SK-N-SH (cell line): ENCODE measurements at regions not wholly inside any gene's neighbourhood (a gene's known extent, or its start where the extent isn't known, plus 50 kb on each side); places are given as distances from the start of the nearest gene placed in this dataset.

Source experiments
- CTCF ChIA-PET: fragments of 300-600, 350-600 bp; formaldehyde crosslinking; extraction: SDS; loops from one replicate; lab custom pipeline; 2021; lab: Yijun Ruan, JAX
- POLR2A ChIA-PET: fragments of 350-600 bp; sonication (Branson Sonifier 250); formaldehyde crosslinking; extraction: SDS; loops from one replicate; lab custom pipeline; 2020; ENCODE audit warnings: antibody characterized with exemption, inconsistent platforms; lab: Yijun Ruan, JAX
- DNase-seq: peaks from one replicate; pipeline ENCODE4 v3.0.0; 2012
- H2AFZ ChIP-seq: fragments of 200-600 bp; sonication (generic); 2 replicates; pipeline ENCODE4 v1.8.1; 2016; ENCODE audit warnings: antibody characterized with exemption, mild to moderate bottlenecking, low read depth
- H3F3A ChIP-seq: fragments of 200-600 bp; sonication (generic); replicated peaks from 2 replicates; pipeline ENCODE3; 2016; ENCODE audit warnings: antibody characterized with exemption, mild to moderate bottlenecking; ENCODE audit not compliant: insufficient read depth
- H3K27ac ChIP-seq, 2 experiments: fragments of 200-500 bp in 1 of 2; fragments of 200-600 bp in 1 of 2; sonication (Bioruptor generic) in 1 of 2; sonication (generic), shearing (Covaris generic) in 1 of 2; 2 replicates each; pipeline versions ENCODE4 v1.5.1 to v1.6.1; 2014 to 2016; ENCODE audit warnings: low read depth in 2 of 2, inconsistent platforms in 1 of 2, low read length in 1 of 2, mild to moderate bottlenecking in 1 of 2, mixed read lengths in 1 of 2
- H3K27me3 ChIP-seq: fragments of 200-600 bp; sonication (generic), shearing (Covaris generic); 2 replicates; pipeline ENCODE4 v1.6.1; 2016; ENCODE audit warnings: mixed run types; ENCODE audit not compliant: insufficient read depth
- H3K36me3 ChIP-seq, 2 experiments: fragments of 200-500 bp in 1 of 2; fragments of 200-600 bp in 1 of 2; sonication (Bioruptor generic) in 1 of 2; sonication (generic) in 1 of 2; replicated peaks in 1 of 2; 2 replicates each; pipeline versions ENCODE3 to v1.5.1; 2014 to 2016; ENCODE audit warnings: low read length in 1 of 2, mild to moderate bottlenecking in 1 of 2; ENCODE audit not compliant: insufficient read depth in 2 of 2, control insufficient read depth in 1 of 2
- H3K4me1 ChIP-seq, 2 experiments: fragments of 200-500 bp in 1 of 2; fragments of 200-600 bp in 1 of 2; sonication (Bioruptor generic) in 1 of 2; sonication (generic), shearing (Covaris generic) in 1 of 2; 2 replicates each; pipeline versions ENCODE4 v1.5.1 to v1.6.1; 2014 to 2016; ENCODE audit warnings: low read depth in 1 of 2, low read length in 1 of 2, mixed run types in 1 of 2; ENCODE audit not compliant: insufficient read depth in 2 of 2, control insufficient read depth in 1 of 2
- H3K4me2 ChIP-seq: fragments of 200-600 bp; sonication (generic), shearing (Covaris generic); 2 replicates; pipeline ENCODE4 v1.6.1; 2017; ENCODE audit warnings: mixed run types
- H3K4me3 ChIP-seq, 2 experiments: fragments of 200-500 bp in 1 of 2; fragments of 200-600 bp in 1 of 2; sonication (Bioruptor generic) in 1 of 2; sonication (generic), shearing (Covaris generic) in 1 of 2; 2 replicates each; pipeline versions ENCODE4 v1.5.1 to v1.8.1; 2014 to 2016; ENCODE audit warnings: low read depth in 2 of 2, inconsistent platforms in 1 of 2, low read length in 1 of 2, mild to moderate bottlenecking in 1 of 2, mixed read lengths in 1 of 2, moderate library complexity in 1 of 2
- H3K79me2 ChIP-seq: fragments of 200-600 bp; sonication (generic); 2 replicates; pipeline ENCODE4 v1.8.1; 2017; ENCODE audit warnings: mild to moderate bottlenecking; ENCODE audit not compliant: insufficient read depth
- H3K9ac ChIP-seq: fragments of 200-600 bp; sonication (generic); 2 replicates; pipeline ENCODE4 v1.6.1; 2017; ENCODE audit warnings: mixed run types
- H3K9me2 ChIP-seq: fragments of 200-600 bp; sonication (generic); 2 replicates; pipeline ENCODE4 v1.6.1; 2017; ENCODE audit warnings: mixed run types
- H3K9me3 ChIP-seq: fragments of 200-600 bp; sonication (generic); 2 replicates; pipeline ENCODE4 v1.6.1; 2017; ENCODE audit warnings: mixed run types, mild to moderate bottlenecking, moderate library complexity
- H4K20me1 ChIP-seq: fragments of 200-600 bp; sonication (generic); 2 replicates; pipeline ENCODE4 v1.6.1; 2017; ENCODE audit warnings: mild to moderate bottlenecking, mixed run types; ENCODE audit not compliant: insufficient read depth
- CHD2 ChIP-seq: fragments of 150-350 bp; IDR thresholded peaks from 2 replicates; pipeline ENCODE4 v1.6.1; 2018; ENCODE audit warnings: low read length; ENCODE audit not compliant: partially characterized antibody
- EP300 ChIP-seq, 2 experiments: IDR thresholded peaks; 2 replicates each; pipeline versions ENCODE4 v1.4.0 to v1.6.1; 2012; ENCODE audit warnings: borderline replicate concordance in 1 of 2, low read depth in 1 of 2, low read length in 1 of 2
- FOXJ3 ChIP-seq: sonication (generic); formaldehyde crosslinking; IDR thresholded peaks from 2 replicates; pipeline ENCODE4 v1.5.1; 2020; ENCODE audit warnings: mild to moderate bottlenecking, missing genetic modification reagents
- FOXM1 ChIP-seq: IDR thresholded peaks from 2 replicates; pipeline ENCODE4 v1.4.0; 2012; ENCODE audit warnings: low read depth, mild to moderate bottlenecking
- MXI1 ChIP-seq: IDR thresholded peaks from 2 replicates; pipeline ENCODE4 v1.6.1; 2012; ENCODE audit warnings: mild to moderate bottlenecking, low read depth, low read length, improper control_type of control experiment
- NFIC ChIP-seq: IDR thresholded peaks from 2 replicates; pipeline ENCODE4 v1.4.0; 2012; ENCODE audit warnings: borderline replicate concordance
- RFX5 ChIP-seq: IDR thresholded peaks from 2 replicates; pipeline ENCODE4 v1.6.1; 2012; ENCODE audit warnings: mild to moderate bottlenecking, improper control_type of control experiment, low read length
- TAF1 ChIP-seq: IDR thresholded peaks from 2 replicates; pipeline ENCODE4 v1.6.1; 2012; ENCODE audit warnings: low read depth, mild to moderate bottlenecking, low read length, moderate library complexity, borderline replicate concordance
- WGBS: methylation state at CpG from one replicate; pipeline ENCODE4 v1.1.6; 2017; ENCODE audit warnings: low lambda C conversion rate; 5-methylcytosine and 5-hydroxymethylcytosine counted together
- TF ChIP-seq, protein P1 (sequence below): IDR thresholded peaks from 2 replicates; pipeline ENCODE4 v1.4.0; 2012; ENCODE audit warnings: low read depth, borderline replicate concordance
- TF ChIP-seq, protein P2 (sequence below): IDR thresholded peaks from 2 replicates; pipeline ENCODE4 v1.6.1; 2012; ENCODE audit warnings: mild to moderate bottlenecking, low read depth, low read length, moderate library complexity
- TF ChIP-seq, protein P3 (sequence below): fragments of 200-600 bp; sonication (generic); IDR thresholded peaks from 2 replicates; pipeline ENCODE4 v1.6.1; 2017; ENCODE audit warnings: antibody characterized with exemption, mild to moderate bottlenecking, moderate library complexity

DNA sequence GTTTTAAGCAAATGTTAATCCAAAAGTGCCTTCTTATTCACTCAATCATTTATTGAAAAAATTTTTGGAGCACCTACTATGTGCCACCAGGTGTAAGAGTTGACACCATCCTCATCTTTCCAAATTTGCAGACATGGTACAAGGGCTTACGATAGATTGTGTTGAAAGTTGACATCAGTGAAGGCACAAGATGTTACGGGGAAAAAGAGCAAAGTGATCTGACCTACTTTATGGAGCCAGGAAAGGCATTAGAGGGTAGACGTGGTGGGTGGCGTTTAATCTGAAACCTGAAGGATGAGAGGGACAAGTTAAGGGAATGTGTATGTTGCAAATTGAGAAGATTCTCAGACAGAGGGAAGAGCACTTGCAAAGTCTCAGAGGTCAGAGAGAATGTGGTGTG is 167.8 kb upstream of the HAND2 start (continued):
- TF ChIP-seq, protein P1, sequence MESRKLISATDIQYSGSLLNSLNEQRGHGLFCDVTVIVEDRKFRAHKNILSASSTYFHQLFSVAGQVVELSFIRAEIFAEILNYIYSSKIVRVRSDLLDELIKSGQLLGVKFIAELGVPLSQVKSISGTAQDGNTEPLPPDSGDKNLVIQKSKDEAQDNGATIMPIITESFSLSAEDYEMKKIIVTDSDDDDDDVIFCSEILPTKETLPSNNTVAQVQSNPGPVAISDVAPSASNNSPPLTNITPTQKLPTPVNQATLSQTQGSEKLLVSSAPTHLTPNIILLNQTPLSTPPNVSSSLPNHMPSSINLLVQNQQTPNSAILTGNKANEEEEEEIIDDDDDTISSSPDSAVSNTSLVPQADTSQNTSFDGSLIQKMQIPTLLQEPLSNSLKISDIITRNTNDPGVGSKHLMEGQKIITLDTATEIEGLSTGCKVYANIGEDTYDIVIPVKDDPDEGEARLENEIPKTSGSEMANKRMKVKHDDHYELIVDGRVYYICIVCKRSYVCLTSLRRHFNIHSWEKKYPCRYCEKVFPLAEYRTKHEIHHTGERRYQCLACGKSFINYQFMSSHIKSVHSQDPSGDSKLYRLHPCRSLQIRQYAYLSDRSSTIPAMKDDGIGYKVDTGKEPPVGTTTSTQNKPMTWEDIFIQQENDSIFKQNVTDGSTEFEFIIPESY, result no peak
- TF ChIP-seq CHD2 (no peak), FOXM1 (no peak), MXI1 (no peak), EP300 (IDR thresholded peaks at IDR 0.05; ENCODE audit: borderline replicate concordance in 1 of 2, low read depth in 1 of 2, low read length in 1 of 2) (no peak), NFIC (no peak), FOXJ3 (CRISPR knock-in tag) (no peak), RFX5 (no peak), TAF1 (no peak)
- TF ChIP-seq, all 33 proteins: peak for 0

DNA sequence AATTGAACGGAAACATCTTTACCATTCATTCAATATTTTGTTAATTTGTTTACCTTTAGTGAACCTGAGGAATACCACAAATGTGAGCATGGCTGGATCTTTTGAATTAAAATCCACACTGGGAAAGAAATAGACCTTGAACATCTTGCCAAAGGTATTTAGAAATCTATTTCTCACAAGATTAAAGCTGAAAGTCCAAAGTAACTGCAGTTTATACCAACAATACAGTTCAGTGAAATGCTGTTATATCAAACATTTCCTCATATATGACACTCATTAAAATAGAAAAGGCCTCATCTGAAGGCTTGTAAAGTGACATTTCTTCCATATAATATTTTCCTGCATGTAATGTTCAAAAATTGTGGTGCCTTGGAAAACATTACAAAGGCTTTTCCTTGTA is 166.5 kb upstream of the HAND2 start:
- peaks cover 0 to 9% of the 10 kb centered on the region in 2 experiments; a peak in 2 of 4 replicates for H3K4me1 ChIP-seq
- WGBS, result 97% methylated on average over 1 of the region's 1 CpG
- no peak overlapping the region for H3K27ac ChIP-seq
- TF ChIP-seq, protein P2, sequence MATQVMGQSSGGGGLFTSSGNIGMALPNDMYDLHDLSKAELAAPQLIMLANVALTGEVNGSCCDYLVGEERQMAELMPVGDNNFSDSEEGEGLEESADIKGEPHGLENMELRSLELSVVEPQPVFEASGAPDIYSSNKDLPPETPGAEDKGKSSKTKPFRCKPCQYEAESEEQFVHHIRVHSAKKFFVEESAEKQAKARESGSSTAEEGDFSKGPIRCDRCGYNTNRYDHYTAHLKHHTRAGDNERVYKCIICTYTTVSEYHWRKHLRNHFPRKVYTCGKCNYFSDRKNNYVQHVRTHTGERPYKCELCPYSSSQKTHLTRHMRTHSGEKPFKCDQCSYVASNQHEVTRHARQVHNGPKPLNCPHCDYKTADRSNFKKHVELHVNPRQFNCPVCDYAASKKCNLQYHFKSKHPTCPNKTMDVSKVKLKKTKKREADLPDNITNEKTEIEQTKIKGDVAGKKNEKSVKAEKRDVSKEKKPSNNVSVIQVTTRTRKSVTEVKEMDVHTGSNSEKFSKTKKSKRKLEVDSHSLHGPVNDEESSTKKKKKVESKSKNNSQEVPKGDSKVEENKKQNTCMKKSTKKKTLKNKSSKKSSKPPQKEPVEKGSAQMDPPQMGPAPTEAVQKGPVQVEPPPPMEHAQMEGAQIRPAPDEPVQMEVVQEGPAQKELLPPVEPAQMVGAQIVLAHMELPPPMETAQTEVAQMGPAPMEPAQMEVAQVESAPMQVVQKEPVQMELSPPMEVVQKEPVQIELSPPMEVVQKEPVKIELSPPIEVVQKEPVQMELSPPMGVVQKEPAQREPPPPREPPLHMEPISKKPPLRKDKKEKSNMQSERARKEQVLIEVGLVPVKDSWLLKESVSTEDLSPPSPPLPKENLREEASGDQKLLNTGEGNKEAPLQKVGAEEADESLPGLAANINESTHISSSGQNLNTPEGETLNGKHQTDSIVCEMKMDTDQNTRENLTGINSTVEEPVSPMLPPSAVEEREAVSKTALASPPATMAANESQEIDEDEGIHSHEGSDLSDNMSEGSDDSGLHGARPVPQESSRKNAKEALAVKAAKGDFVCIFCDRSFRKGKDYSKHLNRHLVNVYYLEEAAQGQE, result no peak
- TF ChIP-seq, protein P3, sequence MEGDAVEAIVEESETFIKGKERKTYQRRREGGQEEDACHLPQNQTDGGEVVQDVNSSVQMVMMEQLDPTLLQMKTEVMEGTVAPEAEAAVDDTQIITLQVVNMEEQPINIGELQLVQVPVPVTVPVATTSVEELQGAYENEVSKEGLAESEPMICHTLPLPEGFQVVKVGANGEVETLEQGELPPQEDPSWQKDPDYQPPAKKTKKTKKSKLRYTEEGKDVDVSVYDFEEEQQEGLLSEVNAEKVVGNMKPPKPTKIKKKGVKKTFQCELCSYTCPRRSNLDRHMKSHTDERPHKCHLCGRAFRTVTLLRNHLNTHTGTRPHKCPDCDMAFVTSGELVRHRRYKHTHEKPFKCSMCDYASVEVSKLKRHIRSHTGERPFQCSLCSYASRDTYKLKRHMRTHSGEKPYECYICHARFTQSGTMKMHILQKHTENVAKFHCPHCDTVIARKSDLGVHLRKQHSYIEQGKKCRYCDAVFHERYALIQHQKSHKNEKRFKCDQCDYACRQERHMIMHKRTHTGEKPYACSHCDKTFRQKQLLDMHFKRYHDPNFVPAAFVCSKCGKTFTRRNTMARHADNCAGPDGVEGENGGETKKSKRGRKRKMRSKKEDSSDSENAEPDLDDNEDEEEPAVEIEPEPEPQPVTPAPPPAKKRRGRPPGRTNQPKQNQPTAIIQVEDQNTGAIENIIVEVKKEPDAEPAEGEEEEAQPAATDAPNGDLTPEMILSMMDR, result no peak
- no peak for TF ChIP-seq TAF1
- CTCF ChIA-PET, result no interaction called here
- H3K4me3 ChIP-seq, result no peak overlapping the region
- H3K79me2 ChIP-seq, result no peaks in the 10 kb centered on the region
- no peak overlapping the region for H3K9ac ChIP-seq
- no peaks in the 10 kb centered on the region for H3K36me3 ChIP-seq
- no peaks in the 10 kb centered on the region for H3K27me3 ChIP-seq
- H3K9me3 ChIP-seq, result no peaks in the 10 kb centered on the region
- H4K20me1 ChIP-seq, result no peaks in the 10 kb centered on the region
- no peak overlapping the region for H3K4me2 ChIP-seq
- POLR2A ChIA-PET, result no interaction called here
- no peak for DNase-seq
- H3F3A ChIP-seq, result no peaks in the 10 kb centered on the region
- H3K9me2 ChIP-seq, result no peaks in the 10 kb centered on the region
- H2AFZ ChIP-seq, result no peak overlapping the region
